PC-9 (cell line): ENCODE measurements at regions not wholly inside any gene's neighbourhood (a gene's known extent, or its start where the extent isn't known, plus 50 kb on each side); places are given as distances from the start of the nearest gene placed in this dataset.

ENCODE experiments used
- EZH2 ChIP-seq: fragments of 200-600 bp; sonication (generic); IDR thresholded peaks from 2 replicates; pipeline ENCODE4 v1.8.0; 2017; ENCODE audit warnings: antibody characterized with exemption, low read depth
- TF ChIP-seq, protein P1 (sequence below): fragments of 200-600 bp; sonication (generic); conservative IDR thresholded peaks from 2 replicates; pipeline ENCODE4 v1.6.1; 2017; ENCODE audit warnings: mixed run types, antibody characterized with exemption, mild to moderate bottlenecking, moderate library complexity

- TF ChIP-seq, protein P1, sequence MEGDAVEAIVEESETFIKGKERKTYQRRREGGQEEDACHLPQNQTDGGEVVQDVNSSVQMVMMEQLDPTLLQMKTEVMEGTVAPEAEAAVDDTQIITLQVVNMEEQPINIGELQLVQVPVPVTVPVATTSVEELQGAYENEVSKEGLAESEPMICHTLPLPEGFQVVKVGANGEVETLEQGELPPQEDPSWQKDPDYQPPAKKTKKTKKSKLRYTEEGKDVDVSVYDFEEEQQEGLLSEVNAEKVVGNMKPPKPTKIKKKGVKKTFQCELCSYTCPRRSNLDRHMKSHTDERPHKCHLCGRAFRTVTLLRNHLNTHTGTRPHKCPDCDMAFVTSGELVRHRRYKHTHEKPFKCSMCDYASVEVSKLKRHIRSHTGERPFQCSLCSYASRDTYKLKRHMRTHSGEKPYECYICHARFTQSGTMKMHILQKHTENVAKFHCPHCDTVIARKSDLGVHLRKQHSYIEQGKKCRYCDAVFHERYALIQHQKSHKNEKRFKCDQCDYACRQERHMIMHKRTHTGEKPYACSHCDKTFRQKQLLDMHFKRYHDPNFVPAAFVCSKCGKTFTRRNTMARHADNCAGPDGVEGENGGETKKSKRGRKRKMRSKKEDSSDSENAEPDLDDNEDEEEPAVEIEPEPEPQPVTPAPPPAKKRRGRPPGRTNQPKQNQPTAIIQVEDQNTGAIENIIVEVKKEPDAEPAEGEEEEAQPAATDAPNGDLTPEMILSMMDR, result no peak
- TF ChIP-seq EZH2, result no peak
These were observed 118.8 kb downstream of the SPATA19 start for GRCh38 chr11:133726542-133726941.
